ENCODE measurements at regions not wholly inside any gene's neighbourhood (a gene's known extent, or its start where the extent isn't known, plus 50 kb on each side); places are given as distances from the start of the nearest gene placed in this dataset.

DNA sequence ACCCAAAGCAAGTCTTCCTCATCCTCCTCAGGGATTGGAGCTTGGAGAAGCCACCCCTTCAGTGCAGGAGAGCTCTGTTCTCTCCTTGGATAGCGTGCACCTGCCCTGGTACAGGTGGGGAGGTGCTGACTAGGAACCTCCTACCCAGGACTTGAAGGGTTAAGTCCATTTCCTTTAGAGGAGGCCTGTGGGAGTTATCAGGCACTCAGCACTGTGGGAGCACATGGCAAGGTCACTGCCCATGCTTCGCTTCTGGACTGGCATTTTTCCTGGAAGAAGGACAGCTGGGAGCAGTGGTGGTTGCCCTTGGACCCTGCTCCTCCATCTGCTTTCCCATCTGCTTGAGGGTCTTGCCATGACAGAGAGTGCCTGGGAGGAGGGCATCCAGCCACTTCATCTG lies 142.8 kb downstream of the CXCL12 start:
- WGBS, 2 donors, result 80 to 88% methylated on average over 2 of the region's 2 CpGs
- Histone ChIP-seq H3K27me3 (no peaks in the 10 kb centered on the region), H3K4me1 (no peaks in the 10 kb centered on the region), H3K9me3 (no peaks in the 10 kb centered on the region), H3K27ac (no peak overlapping the region), H3K36me3 (ENCODE audit: low read depth, missing control alignments) (no peaks in the 10 kb centered on the region), H3K4me3 (no peak overlapping the region)
- intact Hi-C loops (cut with DNase I; ENCODE audit: low total_unique reads), result no loop called here
- no peak for TF ChIP-seq POLR2A (IDR thresholded peaks at IDR 0.05)
- TF ChIP-seq, protein P1, sequence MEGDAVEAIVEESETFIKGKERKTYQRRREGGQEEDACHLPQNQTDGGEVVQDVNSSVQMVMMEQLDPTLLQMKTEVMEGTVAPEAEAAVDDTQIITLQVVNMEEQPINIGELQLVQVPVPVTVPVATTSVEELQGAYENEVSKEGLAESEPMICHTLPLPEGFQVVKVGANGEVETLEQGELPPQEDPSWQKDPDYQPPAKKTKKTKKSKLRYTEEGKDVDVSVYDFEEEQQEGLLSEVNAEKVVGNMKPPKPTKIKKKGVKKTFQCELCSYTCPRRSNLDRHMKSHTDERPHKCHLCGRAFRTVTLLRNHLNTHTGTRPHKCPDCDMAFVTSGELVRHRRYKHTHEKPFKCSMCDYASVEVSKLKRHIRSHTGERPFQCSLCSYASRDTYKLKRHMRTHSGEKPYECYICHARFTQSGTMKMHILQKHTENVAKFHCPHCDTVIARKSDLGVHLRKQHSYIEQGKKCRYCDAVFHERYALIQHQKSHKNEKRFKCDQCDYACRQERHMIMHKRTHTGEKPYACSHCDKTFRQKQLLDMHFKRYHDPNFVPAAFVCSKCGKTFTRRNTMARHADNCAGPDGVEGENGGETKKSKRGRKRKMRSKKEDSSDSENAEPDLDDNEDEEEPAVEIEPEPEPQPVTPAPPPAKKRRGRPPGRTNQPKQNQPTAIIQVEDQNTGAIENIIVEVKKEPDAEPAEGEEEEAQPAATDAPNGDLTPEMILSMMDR (IDR thresholded peaks at IDR 0.05), result no peak
- DNase-seq, result no peak

DNA sequence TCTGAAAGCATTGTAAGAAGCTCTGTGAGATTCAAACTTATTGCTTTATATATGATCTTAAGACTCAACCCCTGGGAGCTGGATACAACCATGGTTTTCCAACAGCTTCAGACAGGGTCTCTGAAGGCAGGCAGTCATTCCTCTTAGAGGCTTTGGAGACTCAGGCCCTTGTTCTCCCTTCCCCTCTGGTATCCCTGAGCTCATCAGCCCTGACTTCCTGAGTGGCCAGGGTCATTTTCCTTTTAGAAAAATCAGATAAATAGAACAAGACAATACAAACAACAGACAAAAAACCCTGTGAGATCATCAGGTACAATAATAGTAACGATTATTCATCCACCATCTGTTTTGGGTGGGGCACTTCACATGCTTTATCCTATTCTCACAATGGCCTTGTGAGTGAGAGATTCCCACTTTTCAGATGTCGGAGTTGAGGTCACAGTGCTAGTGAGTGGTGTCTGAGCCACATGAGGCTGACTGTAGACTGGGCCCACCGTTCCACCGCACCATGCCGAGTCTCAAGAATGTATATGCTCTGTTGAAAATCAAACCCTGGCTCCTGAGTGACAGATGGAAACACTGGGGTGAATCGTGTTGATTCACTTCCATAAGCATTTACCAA lies 144.2 kb downstream of the CXCL12 start:
- intact Hi-C loops (cut with DNase I; ENCODE audit: low total_unique reads), result no loop called here

DNA sequence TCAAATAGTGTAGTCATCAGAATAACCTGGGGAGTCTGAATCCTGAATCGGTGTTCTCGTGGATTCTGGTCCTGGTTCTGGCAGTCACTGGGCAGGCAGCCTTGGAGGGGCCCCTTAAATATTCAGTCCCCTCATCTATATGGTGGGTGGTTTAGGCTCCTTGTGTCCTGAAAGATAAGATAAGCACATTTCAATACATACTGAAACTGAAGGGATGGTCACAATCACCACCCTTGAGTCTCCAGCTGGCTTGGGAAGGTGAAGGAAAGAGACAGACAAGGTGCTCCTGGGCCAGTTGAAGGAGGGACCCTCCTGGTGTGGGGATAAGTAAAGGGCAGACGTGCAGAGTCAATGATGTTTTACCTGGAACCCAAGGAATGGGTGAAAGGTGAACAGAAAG lies 146.7 kb downstream of the CXCL12 start:
- no peaks in the 10 kb centered on the region for H3K9me3 ChIP-seq
- no peak overlapping the region for H3K4me3 ChIP-seq
- no peaks in the 10 kb centered on the region for H3K4me1 ChIP-seq
- H3K36me3 ChIP-seq (ENCODE audit: low read depth, missing control alignments), result no peaks in the 10 kb centered on the region
- DNase-seq, result no peak
- no peak overlapping the region for H3K27ac ChIP-seq
- WGBS, 2 donors, result 77 to 83% methylated on average over 3 of the region's 3 CpGs
- H3K27me3 ChIP-seq, result no peaks in the 10 kb centered on the region
- TF ChIP-seq, protein P1 (IDR thresholded peaks at IDR 0.05), result no peak
- TF ChIP-seq POLR2A (IDR thresholded peaks at IDR 0.05), result no peak
- intact Hi-C loops (cut with DNase I; ENCODE audit: low total_unique reads), result no loop called here

More for the DNA sequence above, 144.2 kb downstream of the CXCL12 start:
- no peak for DNase-seq
- Histone ChIP-seq H3K9me3 (no peaks in the 10 kb centered on the region), H3K27me3 (no peaks in the 10 kb centered on the region), H3K27ac (no peak overlapping the region), H3K4me1 (no peaks in the 10 kb centered on the region), H3K36me3 (ENCODE audit: low read depth, missing control alignments) (no peaks in the 10 kb centered on the region), H3K4me3 (no peak overlapping the region)
- 90 to 94% methylated on average over 6 of the region's 6 CpGs for WGBS, 2 donors
- no peak for TF ChIP-seq POLR2A (IDR thresholded peaks at IDR 0.05)
- TF ChIP-seq, protein P1 (IDR thresholded peaks at IDR 0.05), result no peak

DNA sequence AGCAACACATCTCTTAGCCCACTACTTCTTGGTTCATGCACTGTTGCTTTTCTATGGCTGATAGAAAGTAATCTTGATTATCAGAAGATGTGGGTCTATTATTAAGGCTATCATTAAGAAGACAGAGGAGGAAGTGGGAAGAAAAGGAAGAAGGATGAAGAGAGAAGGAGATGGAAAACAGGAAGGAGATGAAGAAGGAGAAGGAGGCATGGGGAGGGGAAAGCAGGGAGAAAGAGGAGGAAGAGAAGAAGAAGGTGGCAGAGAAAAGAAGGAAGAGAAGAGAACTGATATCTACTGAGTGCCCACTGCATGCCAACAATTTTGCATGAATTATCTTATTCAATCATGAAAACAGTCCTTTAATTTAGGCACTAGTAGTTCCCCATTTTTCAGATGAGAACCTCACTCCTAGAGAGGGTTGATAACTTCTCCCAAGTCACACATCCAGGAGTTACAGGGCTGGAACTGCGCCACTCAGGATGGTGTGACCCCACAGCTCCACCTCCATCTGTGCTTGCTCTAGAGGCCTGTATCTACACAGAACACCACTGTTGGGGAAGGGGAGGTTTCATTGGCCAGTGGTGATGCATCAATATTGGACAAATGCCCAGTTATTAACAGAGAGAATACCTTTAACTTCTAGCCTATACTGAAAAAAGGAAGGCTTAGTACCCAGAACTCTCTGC lies 147.4 kb downstream of the CXCL12 start:
- 100% methylated on average over 1 of the region's 1 CpG for WGBS, 2 donors
- intact Hi-C loops (cut with DNase I; ENCODE audit: low total_unique reads), result no loop called here
- TF ChIP-seq, protein P1 (IDR thresholded peaks at IDR 0.05), result no peak
- TF ChIP-seq POLR2A (IDR thresholded peaks at IDR 0.05), result no peak
- Histone ChIP-seq H3K4me3 (no peak overlapping the region), H3K9me3 (no peaks in the 10 kb centered on the region), H3K4me1 (no peaks in the 10 kb centered on the region), H3K27me3 (no peaks in the 10 kb centered on the region), H3K27ac (no peak overlapping the region), H3K36me3 (ENCODE audit: low read depth, missing control alignments) (no peaks in the 10 kb centered on the region)
- no peak for DNase-seq

DNA sequence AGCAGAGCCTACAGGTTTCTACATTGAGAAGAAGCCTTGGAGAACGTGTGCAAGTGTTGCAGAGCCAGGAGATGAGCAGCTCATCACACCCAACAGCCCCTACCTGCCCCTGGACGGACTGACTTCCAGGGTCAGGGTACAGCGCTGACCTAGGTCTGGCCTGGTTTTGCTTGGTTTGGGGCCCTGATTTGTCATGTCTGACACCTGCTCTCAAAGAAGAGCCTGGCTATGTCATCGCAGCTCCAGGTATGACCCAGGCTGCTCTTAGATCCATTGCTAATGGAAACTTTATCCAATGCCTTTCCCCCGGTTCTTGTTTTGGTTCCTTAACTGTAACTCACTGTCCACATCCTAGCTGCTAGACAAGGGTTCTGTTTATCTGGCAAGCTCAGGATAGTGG lies 149.5 kb downstream of the CXCL12 start:
- no peak for TF ChIP-seq POLR2A (IDR thresholded peaks at IDR 0.05)
- TF ChIP-seq, protein P1 (IDR thresholded peaks at IDR 0.05), result no peak
- H3K36me3 ChIP-seq (ENCODE audit: low read depth, missing control alignments), result no peaks in the 10 kb centered on the region
- no peaks in the 10 kb centered on the region for H3K27me3 ChIP-seq
- H3K4me3 ChIP-seq, result no peak overlapping the region
- intact Hi-C loops (cut with DNase I; ENCODE audit: low total_unique reads), result no loop called here
- no peaks in the 10 kb centered on the region for H3K4me1 ChIP-seq
- H3K9me3 ChIP-seq, result no peaks in the 10 kb centered on the region
- no peak overlapping the region for H3K27ac ChIP-seq
- 90 to 96% methylated on average over 5 of the region's 5 CpGs for WGBS, 2 donors
- no peak for DNase-seq
